ENCODE measurements at regions not wholly inside any gene's neighbourhood (a gene's known extent, or its start where the extent isn't known, plus 50 kb on each side); places are given as distances from the start of the nearest gene placed in this dataset.

DNA sequence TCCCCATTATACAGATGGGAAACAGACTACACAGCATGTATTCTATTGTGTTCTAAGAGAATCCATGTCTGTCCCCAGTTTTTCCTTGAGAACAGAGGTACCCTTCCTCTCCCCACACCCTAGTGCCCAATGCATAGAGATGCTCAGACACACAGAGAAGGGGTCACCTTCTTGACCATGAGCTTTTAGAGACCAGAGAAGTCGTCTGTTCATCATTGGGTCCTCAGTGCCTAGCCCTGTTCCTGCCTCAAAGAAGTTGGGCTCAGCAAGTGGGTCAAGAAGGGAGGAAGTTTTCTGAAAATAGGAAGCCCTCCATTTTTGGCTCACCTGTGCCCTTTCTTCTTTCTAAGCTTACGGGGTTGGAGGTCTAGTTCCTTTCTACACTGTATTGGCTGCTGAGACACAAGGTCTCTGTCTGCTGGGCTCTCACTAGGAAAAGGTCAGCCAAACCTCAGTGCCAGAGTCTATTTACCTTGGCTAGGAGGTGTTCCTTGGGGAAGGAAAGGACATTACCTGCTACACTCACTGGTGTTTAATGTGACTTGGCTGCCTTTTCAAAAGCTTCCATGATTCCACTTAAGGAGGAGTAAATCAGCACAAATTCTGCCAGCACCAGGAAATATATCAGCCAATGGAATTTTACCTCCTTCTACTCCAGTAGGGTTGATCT lies 198.5 kb upstream of the PWP1 start:
- Histone ChIP-seq H3K79me2 (ENCODE audit: insufficient read depth, low read length) (no peaks in the 10 kb centered on the region), H3K9ac (ENCODE audit: low read length) (no peak overlapping the region), H2AFZ (ENCODE audit: low read length) (no peak overlapping the region), H3K4me3 (ENCODE audit: low read depth, low read length, poor library complexity, severe bottlenecking) (no peak overlapping the region), H3F3A (ENCODE audit: insufficient read depth, low read length) (no peaks in the 10 kb centered on the region), H3K4me2 (ENCODE audit: low read length) (no peak overlapping the region), H3K27me3 (ENCODE audit: insufficient read depth, low read length) (no peaks in the 10 kb centered on the region), H3K27ac (ENCODE audit: low read depth, low read length, poor library complexity, severe bottlenecking) (no peak overlapping the region), H4K20me1 (ENCODE audit: insufficient read depth, low read length) (no peaks in the 10 kb centered on the region), H3K9me3 (ENCODE audit: low read length) (no peaks in the 10 kb centered on the region), H3K4me1 (ENCODE audit: insufficient read depth, low read length, severe bottlenecking) (no peaks in the 10 kb centered on the region), H3K36me3 (ENCODE audit: insufficient read depth, low read length) (no peaks in the 10 kb centered on the region), H3K9me2 (ENCODE audit: low read depth, low read length) (no peaks in the 10 kb centered on the region)
- TF ChIP-seq EZH2 (IDR thresholded peaks at IDR 0.05; ENCODE audit: borderline replicate concordance, low read length) = no peak
- TF ChIP-seq, protein P1, sequence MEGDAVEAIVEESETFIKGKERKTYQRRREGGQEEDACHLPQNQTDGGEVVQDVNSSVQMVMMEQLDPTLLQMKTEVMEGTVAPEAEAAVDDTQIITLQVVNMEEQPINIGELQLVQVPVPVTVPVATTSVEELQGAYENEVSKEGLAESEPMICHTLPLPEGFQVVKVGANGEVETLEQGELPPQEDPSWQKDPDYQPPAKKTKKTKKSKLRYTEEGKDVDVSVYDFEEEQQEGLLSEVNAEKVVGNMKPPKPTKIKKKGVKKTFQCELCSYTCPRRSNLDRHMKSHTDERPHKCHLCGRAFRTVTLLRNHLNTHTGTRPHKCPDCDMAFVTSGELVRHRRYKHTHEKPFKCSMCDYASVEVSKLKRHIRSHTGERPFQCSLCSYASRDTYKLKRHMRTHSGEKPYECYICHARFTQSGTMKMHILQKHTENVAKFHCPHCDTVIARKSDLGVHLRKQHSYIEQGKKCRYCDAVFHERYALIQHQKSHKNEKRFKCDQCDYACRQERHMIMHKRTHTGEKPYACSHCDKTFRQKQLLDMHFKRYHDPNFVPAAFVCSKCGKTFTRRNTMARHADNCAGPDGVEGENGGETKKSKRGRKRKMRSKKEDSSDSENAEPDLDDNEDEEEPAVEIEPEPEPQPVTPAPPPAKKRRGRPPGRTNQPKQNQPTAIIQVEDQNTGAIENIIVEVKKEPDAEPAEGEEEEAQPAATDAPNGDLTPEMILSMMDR (IDR thresholded peaks at IDR 0.05; ENCODE audit: low read length) = no peak

DNA sequence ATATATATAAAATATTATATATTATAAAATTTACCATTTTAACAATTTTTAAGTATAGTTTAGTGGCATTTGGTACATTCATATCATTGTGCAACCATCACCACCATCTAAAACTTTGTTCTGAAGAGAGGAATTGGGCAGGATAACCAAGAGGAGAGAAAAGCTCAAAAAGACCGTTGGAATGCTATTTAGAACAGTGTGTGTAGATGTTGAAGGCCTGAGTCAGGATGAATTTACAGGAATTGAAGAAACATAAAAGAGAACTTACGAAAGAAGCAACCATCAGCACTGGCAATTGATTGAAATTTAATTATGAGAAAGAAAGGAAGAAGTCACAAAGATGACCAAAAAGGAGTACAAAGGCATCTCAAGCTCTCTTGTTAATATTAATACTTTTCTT lies 196.9 kb upstream of the PWP1 start:
- TF ChIP-seq, protein P1 (IDR thresholded peaks at IDR 0.05; ENCODE audit: low read length) = no peak
- TF ChIP-seq EZH2 (IDR thresholded peaks at IDR 0.05; ENCODE audit: borderline replicate concordance, low read length) = no peak
- Histone ChIP-seq H3K79me2 (ENCODE audit: insufficient read depth, low read length) (no peaks in the 10 kb centered on the region), H3K27me3 (ENCODE audit: insufficient read depth, low read length) (no peaks in the 10 kb centered on the region), H3K9me2 (ENCODE audit: low read depth, low read length) (no peaks in the 10 kb centered on the region), H3K9me3 (ENCODE audit: low read length) (no peaks in the 10 kb centered on the region), H2AFZ (ENCODE audit: low read length) (no peak overlapping the region), H3K4me3 (ENCODE audit: low read depth, low read length, poor library complexity, severe bottlenecking) (no peak overlapping the region), H3K9ac (ENCODE audit: low read length) (no peak overlapping the region), H4K20me1 (ENCODE audit: insufficient read depth, low read length) (no peaks in the 10 kb centered on the region), H3K4me2 (ENCODE audit: low read length) (no peak overlapping the region), H3F3A (ENCODE audit: insufficient read depth, low read length) (no peaks in the 10 kb centered on the region), H3K36me3 (ENCODE audit: insufficient read depth, low read length) (no peaks in the 10 kb centered on the region), H3K27ac (ENCODE audit: low read depth, low read length, poor library complexity, severe bottlenecking) (no peak overlapping the region), H3K4me1 (ENCODE audit: insufficient read depth, low read length, severe bottlenecking) (no peaks in the 10 kb centered on the region)

DNA sequence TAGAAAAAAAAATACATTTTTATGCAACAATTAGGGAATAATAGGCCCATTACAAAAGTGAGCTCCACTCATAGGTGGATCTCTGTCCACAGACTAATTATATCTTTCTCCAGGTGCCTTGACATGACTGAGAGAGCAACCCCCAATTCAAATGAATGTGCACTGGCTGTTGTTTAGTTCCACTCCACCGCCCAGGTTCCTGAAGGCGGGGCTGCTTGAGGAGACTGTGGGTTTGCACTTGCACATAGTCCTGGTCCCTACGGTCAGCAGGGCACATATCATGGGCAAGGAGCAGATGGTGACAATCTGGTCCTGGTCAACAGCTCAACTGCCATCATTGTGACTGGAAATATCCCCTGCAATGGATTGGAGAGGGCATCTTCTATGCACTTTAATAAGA lies 195.6 kb upstream of the PWP1 start:
- Histone ChIP-seq H3K9ac (ENCODE audit: low read length) (no peak overlapping the region), H3K4me2 (ENCODE audit: low read length) (no peak overlapping the region)

More for the DNA sequence above, 195.6 kb upstream of the PWP1 start:
- Histone ChIP-seq H2AFZ (ENCODE audit: low read length) (no peak overlapping the region), H3F3A (ENCODE audit: insufficient read depth, low read length) (no peaks in the 10 kb centered on the region), H3K4me1 (ENCODE audit: insufficient read depth, low read length, severe bottlenecking) (no peaks in the 10 kb centered on the region), H3K79me2 (ENCODE audit: insufficient read depth, low read length) (no peaks in the 10 kb centered on the region), H4K20me1 (ENCODE audit: insufficient read depth, low read length) (no peaks in the 10 kb centered on the region), H3K36me3 (ENCODE audit: insufficient read depth, low read length) (no peaks in the 10 kb centered on the region), H3K27ac (ENCODE audit: low read depth, low read length, poor library complexity, severe bottlenecking) (no peak overlapping the region), H3K4me3 (ENCODE audit: low read depth, low read length, poor library complexity, severe bottlenecking) (no peak overlapping the region), H3K9me3 (ENCODE audit: low read length) (no peaks in the 10 kb centered on the region), H3K27me3 (ENCODE audit: insufficient read depth, low read length) (no peaks in the 10 kb centered on the region), H3K9me2 (ENCODE audit: low read depth, low read length) (no peaks in the 10 kb centered on the region)
- TF ChIP-seq, protein P1 (IDR thresholded peaks at IDR 0.05; ENCODE audit: low read length) = no peak
- no peak for TF ChIP-seq EZH2 (IDR thresholded peaks at IDR 0.05; ENCODE audit: borderline replicate concordance, low read length)

All from OCI-LY1 (cell line).